ENCODE measurements at regions not wholly inside any gene's neighbourhood (a gene's known extent, or its start where the extent isn't known, plus 50 kb on each side); places are given as distances from the start of the nearest gene placed in this dataset.
A peak's percentile ranks its signal among the peaks of the same experiment; 100 is the strongest.

DNA sequence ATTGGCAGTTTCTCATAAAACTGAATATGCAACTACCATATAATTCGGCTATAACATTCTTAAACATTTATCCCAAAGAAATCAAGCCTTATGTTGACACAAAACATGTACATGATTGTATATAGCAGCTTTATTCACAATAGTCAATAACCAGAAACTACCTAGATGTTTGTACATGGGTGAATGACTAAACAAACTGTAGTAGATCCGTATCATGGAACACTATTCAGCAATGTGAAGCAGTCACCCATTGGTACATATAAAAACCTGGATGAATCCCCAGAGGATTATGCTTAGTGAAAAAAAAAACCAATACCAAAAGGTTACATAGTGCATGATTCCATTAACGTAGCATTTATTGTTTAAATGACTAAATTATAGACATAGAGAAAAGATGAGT lies 471.7 kb upstream of the KLHL1 start:
- TF ChIP-seq, protein P1, sequence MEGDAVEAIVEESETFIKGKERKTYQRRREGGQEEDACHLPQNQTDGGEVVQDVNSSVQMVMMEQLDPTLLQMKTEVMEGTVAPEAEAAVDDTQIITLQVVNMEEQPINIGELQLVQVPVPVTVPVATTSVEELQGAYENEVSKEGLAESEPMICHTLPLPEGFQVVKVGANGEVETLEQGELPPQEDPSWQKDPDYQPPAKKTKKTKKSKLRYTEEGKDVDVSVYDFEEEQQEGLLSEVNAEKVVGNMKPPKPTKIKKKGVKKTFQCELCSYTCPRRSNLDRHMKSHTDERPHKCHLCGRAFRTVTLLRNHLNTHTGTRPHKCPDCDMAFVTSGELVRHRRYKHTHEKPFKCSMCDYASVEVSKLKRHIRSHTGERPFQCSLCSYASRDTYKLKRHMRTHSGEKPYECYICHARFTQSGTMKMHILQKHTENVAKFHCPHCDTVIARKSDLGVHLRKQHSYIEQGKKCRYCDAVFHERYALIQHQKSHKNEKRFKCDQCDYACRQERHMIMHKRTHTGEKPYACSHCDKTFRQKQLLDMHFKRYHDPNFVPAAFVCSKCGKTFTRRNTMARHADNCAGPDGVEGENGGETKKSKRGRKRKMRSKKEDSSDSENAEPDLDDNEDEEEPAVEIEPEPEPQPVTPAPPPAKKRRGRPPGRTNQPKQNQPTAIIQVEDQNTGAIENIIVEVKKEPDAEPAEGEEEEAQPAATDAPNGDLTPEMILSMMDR (IDR thresholded peaks at IDR 0.05; ENCODE audit: extremely low read depth, missing control alignments) = no peak
- DNase-seq (ENCODE audit: low spot score) = no peak

DNA sequence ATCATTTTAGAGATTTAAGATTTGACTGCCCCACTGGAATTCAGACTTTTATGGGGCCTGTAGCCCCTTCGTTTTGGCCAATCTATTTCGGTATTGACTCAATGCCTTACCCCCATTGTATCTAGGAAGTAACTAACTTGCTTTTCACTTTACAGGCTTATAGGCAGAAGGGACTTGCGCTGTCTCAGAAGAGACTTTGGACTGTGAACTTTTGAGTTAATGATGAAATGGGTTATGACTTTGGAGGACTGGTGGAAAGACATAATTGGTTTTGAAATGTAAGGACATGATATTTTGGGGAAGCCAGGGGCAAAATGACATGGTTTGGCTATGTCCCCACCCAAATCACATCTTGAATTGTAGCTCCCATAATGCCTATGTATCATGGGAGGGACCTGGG lies 463.0 kb upstream of the KLHL1 start:
- TF ChIP-seq, protein P1 (IDR thresholded peaks at IDR 0.05; ENCODE audit: extremely low read depth, missing control alignments) = no peak
- DNase-seq (ENCODE audit: low spot score) = no peak

DNA sequence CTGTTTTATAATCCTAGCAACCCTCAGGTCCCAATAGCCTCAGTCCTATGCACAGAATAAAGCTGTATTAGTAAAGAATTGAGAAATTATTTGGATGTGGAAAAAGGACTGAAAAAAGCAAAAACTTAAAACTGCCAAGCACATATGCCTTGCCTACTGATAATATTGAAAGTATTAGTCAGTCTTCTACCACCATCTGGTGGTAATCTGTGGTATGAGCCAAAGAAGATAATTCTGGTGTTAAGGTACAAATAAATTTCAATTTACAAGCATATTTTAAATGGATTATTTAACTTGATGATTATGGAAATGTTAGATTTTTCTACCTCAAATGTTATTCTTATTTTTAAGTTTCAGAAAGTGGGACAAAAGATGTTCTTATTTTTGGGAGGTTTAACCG lies 460.3 kb upstream of the KLHL1 start:
- TF ChIP-seq, protein P1 (IDR thresholded peaks at IDR 0.05; ENCODE audit: extremely low read depth, missing control alignments) = peak; percentile 48

DNA sequence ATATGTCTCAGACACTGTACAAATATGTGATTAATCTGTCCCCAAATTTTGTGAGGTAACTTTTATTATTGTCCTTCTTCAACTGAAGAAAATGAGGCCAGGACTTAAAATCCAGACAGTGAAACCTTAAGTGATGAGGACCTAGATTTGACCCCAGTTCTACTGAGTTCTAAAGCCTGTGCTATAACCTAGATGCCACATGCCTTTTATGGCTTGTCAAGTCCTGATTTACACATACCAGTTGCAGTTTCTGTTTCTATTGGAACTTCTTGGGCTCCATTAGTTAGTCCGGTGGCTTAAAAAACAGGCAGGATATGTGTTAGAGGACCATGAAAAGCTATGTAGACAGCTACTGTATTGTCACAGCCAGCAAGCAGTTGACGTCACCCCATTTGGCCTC lies 436.5 kb upstream of the KLHL1 start:
- TF ChIP-seq, protein P1 (IDR thresholded peaks at IDR 0.05; ENCODE audit: extremely low read depth, missing control alignments) = no peak
- no peak for DNase-seq (ENCODE audit: low spot score)

More for the DNA sequence above, 460.3 kb upstream of the KLHL1 start:
- DNase-seq (ENCODE audit: low spot score) = peak; percentile 30

DNA sequence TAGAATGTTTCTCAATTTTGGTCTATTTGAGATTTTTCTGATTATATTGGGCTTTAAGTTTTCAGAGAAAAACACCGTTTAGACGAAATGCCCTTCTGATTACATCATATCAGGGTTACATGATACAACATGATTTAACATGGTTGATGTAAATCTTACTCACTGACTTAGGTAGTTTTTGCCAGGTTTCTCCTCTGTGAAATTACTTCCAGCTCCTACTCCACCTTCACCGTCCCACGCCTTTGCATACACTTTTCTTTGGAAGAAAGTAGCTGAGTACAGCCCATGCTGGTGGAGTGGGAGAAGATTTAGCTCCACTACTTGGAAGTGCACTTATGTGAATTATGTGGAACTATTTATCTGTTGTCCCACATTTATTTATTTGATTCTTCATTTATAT lies 433.2 kb upstream of the KLHL1 start:
- TF ChIP-seq, protein P1 (IDR thresholded peaks at IDR 0.05; ENCODE audit: extremely low read depth, missing control alignments) = no peak
- no peak for DNase-seq (ENCODE audit: low spot score)

DNA sequence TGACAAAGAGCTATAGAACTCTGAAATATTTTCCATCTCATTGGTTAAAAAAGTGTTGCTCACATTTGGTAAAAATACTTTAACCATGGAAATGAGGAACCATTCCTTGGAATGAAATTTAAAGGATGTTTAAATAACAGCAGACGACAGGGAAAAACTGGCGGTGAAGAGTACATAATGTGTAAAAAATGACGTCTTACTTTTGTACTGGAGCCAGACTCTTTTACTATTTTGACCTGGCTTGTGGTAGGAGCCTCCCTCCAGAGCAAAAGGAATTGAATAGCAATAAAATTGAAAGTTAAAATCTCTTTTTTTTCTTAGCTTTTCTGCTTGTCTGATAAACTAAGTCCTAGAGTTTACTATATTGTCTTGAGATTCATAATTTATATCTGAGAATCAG lies 426.2 kb upstream of the KLHL1 start:
- TF ChIP-seq, protein P1 (IDR thresholded peaks at IDR 0.05; ENCODE audit: extremely low read depth, missing control alignments) = no peak

DNA sequence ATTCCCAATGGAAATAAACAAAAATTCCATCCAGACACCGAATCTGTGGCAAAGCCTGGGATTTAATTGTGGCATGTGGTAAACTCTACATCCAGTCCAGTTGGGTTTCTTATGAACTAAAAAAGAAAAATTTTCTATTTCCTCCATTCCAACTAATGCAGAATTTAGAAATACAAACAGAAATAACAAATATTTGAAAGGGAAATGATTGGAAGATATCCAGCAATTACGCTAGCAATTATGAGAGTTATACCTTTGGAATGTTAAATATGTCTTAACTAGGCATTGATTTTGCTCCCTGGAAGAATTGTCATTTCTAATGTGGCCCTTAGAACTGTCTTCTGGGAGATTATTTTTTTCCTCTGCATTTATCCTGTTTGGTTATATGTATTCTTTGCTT lies 421.4 kb upstream of the KLHL1 start:
- DNase-seq (ENCODE audit: low spot score) = no peak
- TF ChIP-seq, protein P1 (IDR thresholded peaks at IDR 0.05; ENCODE audit: extremely low read depth, missing control alignments) = no peak

More for the DNA sequence above, 426.2 kb upstream of the KLHL1 start:
- no peak for DNase-seq (ENCODE audit: low spot score)
